CD4-positive, alpha-beta T cell (primary cell): ENCODE measurements at regions not wholly inside any gene's neighbourhood (a gene's known extent, or its start where the extent isn't known, plus 50 kb on each side); places are given as distances from the start of the nearest gene placed in this dataset.
A peak's percentile ranks its signal among the peaks of the same experiment; 100 is the strongest.

Source experiments
- ATAC-seq: fragments of 200-7000 bp; cut with Tn5 transposase; one replicate; pipeline ENCODE4 v1.10.0; 2022; ENCODE audit warnings: mild to moderate bottlenecking; ENCODE audit not compliant: poor library complexity
- CTCF ChIA-PET: fragments of 350-600 bp; sonication (Branson Sonifier 250); formaldehyde crosslinking; loops from one replicate; lab custom pipeline; 2021; ENCODE audit warnings: antibody characterized with exemption, inconsistent platforms; lab: Charles Lee
- POLR2A ChIA-PET: fragments of 350-600 bp; sonication (Branson Sonifier 250); formaldehyde crosslinking; loops from one replicate; lab custom pipeline; 2021; ENCODE audit warnings: antibody characterized with exemption, inconsistent platforms; lab: Charles Lee
- DNase-seq, 14 experiments: peaks; one replicate each; pipeline ENCODE4 v3.0.0-alpha.2; 2013 to 2020; ENCODE audit warnings: mixed read lengths in 2 of 14
- H3K27ac ChIP-seq, 2 donors: one replicate each; pipeline versions ENCODE4 v1.5.1 to v1.7.0; 2013; ENCODE audit warnings: low read length in 2 of 2, low read depth in 1 of 2, mild to moderate bottlenecking in 1 of 2
- H3K27me3 ChIP-seq, 2 experiments: 1 replicate in 1 of 2; 2 replicates in 1 of 2; pipeline versions ENCODE4 v1.6.1 to v1.7.0; 2013; ENCODE audit warnings: low read length in 2 of 2, control low read depth in 1 of 2, mild to moderate bottlenecking in 1 of 2, moderate library complexity in 1 of 2; ENCODE audit not compliant: insufficient read depth in 2 of 2, control insufficient read depth in 1 of 2
- H3K36me3 ChIP-seq: one replicate; pipeline ENCODE4 v1.6.1; 2013; ENCODE audit warnings: low read length, control low read depth; ENCODE audit not compliant: insufficient read depth
- H3K4me1 ChIP-seq: one replicate; pipeline ENCODE4 v1.6.1; 2013; ENCODE audit warnings: low read length, control low read depth; ENCODE audit not compliant: insufficient read depth
- H3K4me3 ChIP-seq: one replicate; pipeline ENCODE4 v1.5.1; 2013; ENCODE audit warnings: mild to moderate bottlenecking, low read length, moderate library complexity
- H3K9me3 ChIP-seq, 2 experiments: 1 replicate in 1 of 2; 2 replicates in 1 of 2; pipeline versions ENCODE4 v1.6.1 to v1.7.0; 2013; ENCODE audit warnings: low read length in 2 of 2, mild to moderate bottlenecking in 2 of 2, control low read depth in 1 of 2, moderate library complexity in 1 of 2; ENCODE audit not compliant: control insufficient read depth in 1 of 2, insufficient read depth in 1 of 2
- H3K27ac Mint-ChIP-seq: one replicate; pipeline ENCODE4 v1.8.0; 2020; ENCODE audit warnings: mixed read lengths
- H3K27me3 Mint-ChIP-seq: one replicate; pipeline ENCODE4 v1.8.0; 2021; ENCODE audit warnings: mixed read lengths
- H3K36me3 Mint-ChIP-seq: one replicate; pipeline ENCODE4 v1.8.0; 2021; ENCODE audit warnings: low read depth, mixed read lengths
- H3K4me1 Mint-ChIP-seq: one replicate; pipeline ENCODE4 v1.8.0; 2021; ENCODE audit warnings: low read depth, mixed read lengths
- H3K4me3 Mint-ChIP-seq: one replicate; pipeline ENCODE4 v1.8.0; 2020; ENCODE audit warnings: mild to moderate bottlenecking, mixed read lengths
- H3K9me3 Mint-ChIP-seq: one replicate; pipeline ENCODE4 v1.8.0; 2020; ENCODE audit warnings: mixed read lengths
- CTCF ChIP-seq: fragments of 200-600 bp; IDR thresholded peaks from one replicate; pipeline ENCODE4 v1.8.0; 2022; ENCODE audit warnings: antibody characterized with exemption, mild to moderate bottlenecking
- intact Hi-C, 2 experiments: fragments of 100-400 bp; cut with DNase I in 1 of 2; cut with micrococcal nuclease in 1 of 2; formaldehyde crosslinking; loops; one replicate each; pipeline versions ENCODE4 v1.15.1 to v1.9.0; 2023 to 2025; cut with DNase I, micrococcal nuclease

- no peak overlapping the region for H3K27ac Mint-ChIP-seq
- H3K36me3 Mint-ChIP-seq: no peaks in the 10 kb centered on the region
- ATAC-seq: no peak
- H3K9me3 Mint-ChIP-seq: no peaks in the 10 kb centered on the region
- Histone ChIP-seq H3K4me1 (peaks cover 9% of the 10 kb centered on the region), H3K36me3 (no peaks in the 10 kb centered on the region), H3K4me3 (no peak overlapping the region), H3K27ac (no peak overlapping the region), H3K9me3 (no peaks in the 10 kb centered on the region), H3K27me3 (no peaks in the 10 kb centered on the region)
- H3K4me3 Mint-ChIP-seq: no peak overlapping the region
- peaks cover 28% of the 10 kb centered on the region for H3K4me1 Mint-ChIP-seq
- no peak for TF ChIP-seq CTCF
- no peak for DNase-seq
- ChIA-PET POLR2A (interaction anchor here (0.9 to 1.2 kb wide), 3 partner anchors 9 to 85 kb away, joined by 3 read pairs; partner anchors contain the start of gene IL2), CTCF (no interaction called here)
- intact Hi-C loops: no loop called here
- H3K27me3 Mint-ChIP-seq: no peaks in the 10 kb centered on the region
These were observed 78.9 kb downstream of the IL21 start for GRCh38 chr4:122541996-122542395.

- DNase-seq: no peak
These were observed 80.0 kb downstream of the IL21 start for GRCh38 chr4:122540838-122541237.

GRCh38 chr4:122539861-122540465, 80.9 kb downstream of the IL21 start:
- CTCF ChIA-PET: no interaction called here
- no peak overlapping the region for H3K27ac ChIP-seq
- no peaks in the 10 kb centered on the region for H3K9me3 ChIP-seq
- POLR2A ChIA-PET: no interaction called here
- peak; percentile 87 for ATAC-seq
- Mint-ChIP-seq H3K27ac (peak overlapping the region; percentile 64), H3K4me1 (peaks cover 28% of the 10 kb centered on the region), H3K4me3 (no peak overlapping the region), H3K36me3 (no peaks in the 10 kb centered on the region), H3K27me3 (no peaks in the 10 kb centered on the region), H3K9me3 (peaks cover 7% of the 10 kb centered on the region)
- DNase-seq: peak in 3 of 14 experiments; percentile 55 to 75 (median 66)
- TF ChIP-seq CTCF: no peak
- no peak overlapping the region for H3K4me3 ChIP-seq
- H3K36me3 ChIP-seq: no peaks in the 10 kb centered on the region
- peaks cover 9% of the 10 kb centered on the region for H3K4me1 ChIP-seq
- intact Hi-C loops: no loop called here
- no peaks in the 10 kb centered on the region for H3K27me3 ChIP-seq

More at GRCh38 chr4:122540838-122541237, 80.0 kb downstream of the IL21 start:
- no peak overlapping the region for H3K4me3 ChIP-seq
- H3K4me1 ChIP-seq: peaks cover 9% of the 10 kb centered on the region
- no peak overlapping the region for H3K27ac Mint-ChIP-seq
- no peaks in the 10 kb centered on the region for H3K27me3 Mint-ChIP-seq
- no peaks in the 10 kb centered on the region for H3K9me3 Mint-ChIP-seq
- H3K4me1 Mint-ChIP-seq: peaks cover 28% of the 10 kb centered on the region
- no peaks in the 10 kb centered on the region for H3K27me3 ChIP-seq
- CTCF ChIA-PET: no interaction called here
- H3K4me3 Mint-ChIP-seq: no peak overlapping the region
- ATAC-seq: no peak
- H3K27ac ChIP-seq: no peak overlapping the region
- H3K36me3 Mint-ChIP-seq: no peaks in the 10 kb centered on the region
- intact Hi-C loops: no loop called here
- no peaks in the 10 kb centered on the region for H3K36me3 ChIP-seq
- POLR2A ChIA-PET: interaction anchor here (1.0 kb wide), 1 partner anchor 84 kb away, joined by 3 read pairs; the partner anchor contains the start of gene IL2
- H3K9me3 ChIP-seq: no peaks in the 10 kb centered on the region
- no peak for TF ChIP-seq CTCF
